HL-60 (cell line): ENCODE measurements at regions not wholly inside any gene's neighbourhood (a gene's known extent, or its start where the extent isn't known, plus 50 kb on each side); places are given as distances from the start of the nearest gene placed in this dataset.

Source experiments
- CTCF ChIP-seq: IDR thresholded peaks from one replicate; pipeline ENCODE4 v1.5.1; 2011; ENCODE audit warnings: low read length, control low read depth, inconsistent platforms; ENCODE audit not compliant: insufficient read depth
- POLR2AphosphoS5 ChIP-seq: IDR thresholded peaks from 2 replicates; pipeline ENCODE4 v1.6.1; 2012; ENCODE audit warnings: low read depth
- REST ChIP-seq: IDR thresholded peaks from 2 replicates; pipeline ENCODE4 v1.6.1; 2012; ENCODE audit warnings: low read depth; ENCODE audit not compliant: insufficient replicate concordance
- SPI1 ChIP-seq: IDR thresholded peaks from 2 replicates; pipeline ENCODE4 v1.6.1; 2012; ENCODE audit warnings: low read depth, mild to moderate bottlenecking, borderline replicate concordance

GRCh38 chr1:238581332-238581731 is 690.6 kb upstream of the ZP4 start:
- TF ChIP-seq CTCF (no peak), POLR2AphosphoS5 (no peak), REST (no peak), SPI1 (no peak)
